OCI-LY3 (cell line): ENCODE measurements at regions not wholly inside any gene's neighbourhood (a gene's known extent, or its start where the extent isn't known, plus 50 kb on each side); places are given as distances from the start of the nearest gene placed in this dataset.

ENCODE experiments used
- H2AFZ ChIP-seq: fragments of 200-600, 300-600 bp; shearing (Covaris generic); 2 replicates; pipeline ENCODE4 v1.6.0; 2014; ENCODE audit warnings: antibody characterized with exemption, low read depth, low read length
- H3K27ac ChIP-seq: fragments of 200-600, 300-600 bp; sonication (generic); 2 replicates; pipeline ENCODE4 v1.5.1; 2014; ENCODE audit warnings: mild to moderate bottlenecking, low read length, moderate library complexity, mixed read lengths
- H3K27me3 ChIP-seq: fragments of 200-600, 300-600 bp; sonication (generic); 2 replicates; pipeline ENCODE4 v1.6.1; 2014; ENCODE audit warnings: low read depth, low read length, mixed read lengths
- H3K36me3 ChIP-seq: fragments of 200-600, 300-600 bp; sonication (generic); replicated peaks from 2 replicates; pipeline ENCODE3; 2014; ENCODE audit warnings: low read depth, low read length, mixed read lengths
- H3K4me1 ChIP-seq: fragments of 300-600, 200-600 bp; sonication (generic); 2 replicates; pipeline ENCODE4 v1.6.1; 2014; ENCODE audit warnings: low read length, mixed read lengths
- H3K4me2 ChIP-seq: fragments of 200-600, 300-600 bp; sonication (generic); 2 replicates; pipeline ENCODE4 v1.6.1; 2014; ENCODE audit warnings: low read length, mixed read lengths
- H3K4me3 ChIP-seq: fragments of 300-600, 200-600 bp; sonication (generic); 2 replicates; pipeline ENCODE4 v1.5.1; 2014; ENCODE audit warnings: antibody characterized with exemption, mild to moderate bottlenecking, low read length, moderate library complexity
- H3K79me2 ChIP-seq: fragments of 300-600, 200-600 bp; shearing (Covaris generic); 2 replicates; pipeline ENCODE4 v1.6.1; 2014; ENCODE audit warnings: mild to moderate bottlenecking, low read length, mixed read lengths
- H3K9ac ChIP-seq: fragments of 300-600, 200-600 bp; shearing (Covaris generic); 2 replicates; pipeline ENCODE4 v1.6.0; 2014; ENCODE audit warnings: mild to moderate bottlenecking, low read length, moderate library complexity
- H3K9me3 ChIP-seq: fragments of 200-600, 300-600 bp; shearing (Covaris generic); 2 replicates; pipeline ENCODE4 v1.6.1; 2014; ENCODE audit warnings: low read length, mixed read lengths; ENCODE audit not compliant: insufficient read depth
- H4K20me1 ChIP-seq: fragments of 200-600, 300-600 bp; sonication (generic); 2 replicates; pipeline ENCODE4 v1.6.1; 2016; ENCODE audit warnings: low read length, mixed read lengths; ENCODE audit not compliant: insufficient read depth
- EZH2phosphoT487 ChIP-seq: fragments of 200-600 bp; shearing (Covaris generic); IDR thresholded peaks from 2 replicates; pipeline ENCODE4 v1.6.1; 2018; ENCODE audit warnings: antibody characterized with exemption, mixed run types, low read depth
- TF ChIP-seq, protein P1 (sequence below): fragments of 200-600, 300-600 bp; sonication (generic); IDR thresholded peaks from 2 replicates; pipeline ENCODE4 v1.5.1; 2014; ENCODE audit warnings: antibody characterized with exemption, low read length, low read depth

DNA sequence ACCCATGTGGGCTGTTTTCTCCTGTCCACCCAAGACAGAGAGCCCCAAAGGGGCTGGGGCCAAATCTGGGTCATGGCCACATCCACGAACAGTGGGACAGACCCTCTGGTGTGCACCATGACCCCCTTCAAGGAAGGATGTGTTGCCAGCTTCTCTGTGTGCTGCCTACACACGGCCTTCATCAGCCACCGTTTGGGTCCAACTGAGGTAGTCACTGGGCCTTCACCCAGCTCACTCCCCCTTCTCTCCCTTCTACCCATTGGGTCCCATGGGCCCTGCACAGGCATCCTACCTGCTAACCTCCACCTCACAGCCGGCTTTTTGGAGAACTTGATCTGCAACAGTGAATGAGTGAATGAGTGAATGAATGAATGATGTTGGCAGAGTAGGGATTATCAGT, 1484.9 kb downstream of the BRD1 start:
- Histone ChIP-seq H2AFZ (no peak overlapping the region), H3K27ac (no peak overlapping the region), H3K27me3 (no peaks in the 10 kb centered on the region), H3K4me3 (no peak overlapping the region), H3K36me3 (no peaks in the 10 kb centered on the region), H3K9ac (no peak overlapping the region), H4K20me1 (no peaks in the 10 kb centered on the region), H3K4me2 (no peak overlapping the region), H3K9me3 (no peaks in the 10 kb centered on the region), H3K4me1 (no peaks in the 10 kb centered on the region), H3K79me2 (no peaks in the 10 kb centered on the region)
- TF ChIP-seq EZH2phosphoT487: no peak
- TF ChIP-seq, protein P1, sequence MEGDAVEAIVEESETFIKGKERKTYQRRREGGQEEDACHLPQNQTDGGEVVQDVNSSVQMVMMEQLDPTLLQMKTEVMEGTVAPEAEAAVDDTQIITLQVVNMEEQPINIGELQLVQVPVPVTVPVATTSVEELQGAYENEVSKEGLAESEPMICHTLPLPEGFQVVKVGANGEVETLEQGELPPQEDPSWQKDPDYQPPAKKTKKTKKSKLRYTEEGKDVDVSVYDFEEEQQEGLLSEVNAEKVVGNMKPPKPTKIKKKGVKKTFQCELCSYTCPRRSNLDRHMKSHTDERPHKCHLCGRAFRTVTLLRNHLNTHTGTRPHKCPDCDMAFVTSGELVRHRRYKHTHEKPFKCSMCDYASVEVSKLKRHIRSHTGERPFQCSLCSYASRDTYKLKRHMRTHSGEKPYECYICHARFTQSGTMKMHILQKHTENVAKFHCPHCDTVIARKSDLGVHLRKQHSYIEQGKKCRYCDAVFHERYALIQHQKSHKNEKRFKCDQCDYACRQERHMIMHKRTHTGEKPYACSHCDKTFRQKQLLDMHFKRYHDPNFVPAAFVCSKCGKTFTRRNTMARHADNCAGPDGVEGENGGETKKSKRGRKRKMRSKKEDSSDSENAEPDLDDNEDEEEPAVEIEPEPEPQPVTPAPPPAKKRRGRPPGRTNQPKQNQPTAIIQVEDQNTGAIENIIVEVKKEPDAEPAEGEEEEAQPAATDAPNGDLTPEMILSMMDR: no peak

DNA sequence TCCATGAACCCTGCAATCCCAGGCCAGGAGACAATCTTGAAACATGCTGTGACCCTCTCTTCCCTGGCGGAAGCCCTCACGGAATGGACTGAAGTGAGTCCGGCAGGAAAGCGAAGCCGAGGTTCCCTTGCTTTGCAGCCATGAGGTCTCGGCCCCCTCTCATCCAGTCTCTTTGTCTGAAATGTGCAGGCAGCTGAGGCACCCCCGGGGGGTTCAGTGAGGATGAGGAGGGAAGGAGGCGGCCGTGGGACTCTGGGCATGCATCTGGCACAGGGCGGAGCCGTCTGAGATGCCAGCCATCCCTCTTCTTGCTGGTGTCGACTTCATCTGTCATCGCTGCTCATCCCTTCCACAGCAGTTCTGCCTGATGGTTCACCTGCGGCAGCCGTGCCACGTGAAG, 1485.7 kb downstream of the BRD1 start:
- H3K9ac ChIP-seq: no peak overlapping the region
- no peak overlapping the region for H2AFZ ChIP-seq
- H3K27ac ChIP-seq: no peak overlapping the region
- H3K9me3 ChIP-seq: no peaks in the 10 kb centered on the region
- no peak overlapping the region for H3K4me2 ChIP-seq
- no peaks in the 10 kb centered on the region for H4K20me1 ChIP-seq
- H3K36me3 ChIP-seq: no peaks in the 10 kb centered on the region
- H3K27me3 ChIP-seq: no peaks in the 10 kb centered on the region
- TF ChIP-seq, protein P1: no peak
- no peak for TF ChIP-seq EZH2phosphoT487
- no peaks in the 10 kb centered on the region for H3K4me1 ChIP-seq
- H3K79me2 ChIP-seq: no peaks in the 10 kb centered on the region
- no peak overlapping the region for H3K4me3 ChIP-seq

DNA sequence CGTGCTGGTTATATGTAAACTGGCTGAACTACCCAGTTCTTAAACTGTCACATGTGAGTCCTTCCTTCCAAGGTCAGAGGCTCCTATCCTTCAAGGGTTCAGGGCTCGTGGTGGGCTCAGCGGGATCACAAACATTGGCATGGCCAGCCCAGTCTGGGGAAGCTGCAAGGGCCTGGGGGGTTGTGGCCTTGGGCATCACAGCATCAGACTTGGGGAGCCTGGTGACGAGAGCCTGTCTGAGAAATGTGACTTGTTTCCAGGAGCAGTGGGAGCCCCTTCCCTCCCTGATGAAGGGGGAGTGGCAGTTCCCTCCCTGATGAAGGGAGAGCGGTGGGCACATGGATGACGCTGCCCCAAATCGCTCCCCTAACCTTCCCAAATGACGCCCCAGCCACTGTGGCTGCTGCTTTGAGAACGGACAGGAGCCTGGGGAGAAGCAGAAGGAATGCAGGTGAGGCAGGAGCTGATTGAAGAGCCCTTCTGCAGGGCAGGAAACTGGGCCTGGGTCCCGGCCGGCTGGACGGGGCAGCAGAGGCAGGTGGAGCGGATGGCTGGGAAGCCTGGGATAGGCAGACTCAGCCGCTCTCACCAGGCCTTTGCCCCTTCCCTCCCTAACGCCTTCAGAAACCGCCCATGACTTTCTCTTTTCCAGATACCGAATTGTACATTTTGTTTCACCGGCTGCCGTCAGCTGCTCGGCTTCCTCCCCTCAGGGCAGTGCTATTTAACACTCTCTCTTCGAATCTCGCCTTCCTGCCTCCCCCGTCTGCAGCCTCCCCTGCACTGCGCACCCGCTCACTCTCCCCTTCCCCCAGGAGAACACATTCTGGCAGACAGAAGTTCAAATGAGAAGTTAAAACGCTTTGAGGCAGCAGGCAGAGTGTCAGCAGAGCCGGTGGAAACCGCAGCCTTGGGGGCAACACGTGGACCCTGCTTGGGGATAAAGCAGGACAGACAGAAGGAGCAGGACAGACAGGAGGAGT, 1486.7 kb downstream of the BRD1 start:
- H3K27me3 ChIP-seq: no peaks in the 10 kb centered on the region
- H3K27ac ChIP-seq: no peak overlapping the region
- H3K4me2 ChIP-seq: no peak overlapping the region
- TF ChIP-seq, protein P1: no peak
- no peak for TF ChIP-seq EZH2phosphoT487
- no peaks in the 10 kb centered on the region for H3K79me2 ChIP-seq
- no peak overlapping the region for H3K4me3 ChIP-seq
- no peak overlapping the region for H3K9ac ChIP-seq
- H3K36me3 ChIP-seq: no peaks in the 10 kb centered on the region
- H2AFZ ChIP-seq: no peak overlapping the region
- no peaks in the 10 kb centered on the region for H3K9me3 ChIP-seq
- no peaks in the 10 kb centered on the region for H3K4me1 ChIP-seq
- H4K20me1 ChIP-seq: no peaks in the 10 kb centered on the region

DNA sequence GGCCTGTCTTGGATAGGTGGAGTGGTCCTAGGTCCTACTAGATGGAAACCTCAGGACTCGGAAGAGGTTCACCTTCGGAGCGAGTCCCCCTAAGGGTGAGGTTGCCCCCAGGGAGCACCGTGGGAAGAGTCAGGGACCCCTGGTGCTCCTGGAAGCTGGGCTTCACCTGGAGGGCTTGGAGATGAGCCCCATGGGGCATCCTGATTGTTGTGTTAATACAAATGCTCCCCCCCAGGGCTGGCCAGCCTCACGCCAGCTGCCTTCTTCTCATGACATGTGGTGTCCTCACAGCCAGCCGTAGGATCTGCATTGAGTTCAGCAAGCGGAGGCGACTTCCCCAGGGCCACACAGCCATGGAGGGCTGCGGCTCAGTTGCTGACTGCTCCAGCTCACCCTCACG, 1487.5 kb downstream of the BRD1 start:
- TF ChIP-seq EZH2phosphoT487: no peak
- TF ChIP-seq, protein P1: no peak
- Histone ChIP-seq H3K9me3 (no peaks in the 10 kb centered on the region), H4K20me1 (no peaks in the 10 kb centered on the region), H3K36me3 (no peaks in the 10 kb centered on the region), H2AFZ (no peak overlapping the region), H3K27me3 (no peaks in the 10 kb centered on the region), H3K9ac (no peak overlapping the region), H3K79me2 (no peaks in the 10 kb centered on the region), H3K27ac (no peak overlapping the region), H3K4me1 (no peaks in the 10 kb centered on the region), H3K4me3 (no peak overlapping the region), H3K4me2 (no peak overlapping the region)
